Urinary bladder (tissue), 3 donors: ENCODE measurements at regions not wholly inside any gene's neighbourhood (a gene's known extent, or its start where the extent isn't known, plus 50 kb on each side); places are given as distances from the start of the nearest gene placed in this dataset.

Experiments used
- DNase-seq: peaks from one replicate; pipeline ENCODE4 v3.0.0-alpha.2; 2015; ENCODE audit errors: extremely low spot score
- H3K27ac ChIP-seq: one replicate; pipeline ENCODE4 v1.5.1; 2013; ENCODE audit warnings: low read depth, mild to moderate bottlenecking, moderate library complexity
- H3K36me3 ChIP-seq: one replicate; pipeline ENCODE4 v1.6.1; 2013; ENCODE audit warnings: mild to moderate bottlenecking, moderate library complexity; ENCODE audit not compliant: insufficient read depth
- H3K4me1 ChIP-seq: one replicate; pipeline ENCODE4 v1.6.1; 2013; ENCODE audit warnings: mild to moderate bottlenecking, moderate library complexity; ENCODE audit not compliant: insufficient read depth
- H3K4me3 ChIP-seq: one replicate; pipeline ENCODE4 v1.5.1; 2013; ENCODE audit warnings: low read depth, low read length
- WGBS: extraction: QIAGEN DNeasy Blood & Tissue Kit; methylation state at CpG from one replicate; pipeline ENCODE4 v1.1.7; 2013; 5-methylcytosine and 5-hydroxymethylcytosine counted together
- donor health status: healthy with polysubstance abuse.
- donor health status: healthy.

DNA sequence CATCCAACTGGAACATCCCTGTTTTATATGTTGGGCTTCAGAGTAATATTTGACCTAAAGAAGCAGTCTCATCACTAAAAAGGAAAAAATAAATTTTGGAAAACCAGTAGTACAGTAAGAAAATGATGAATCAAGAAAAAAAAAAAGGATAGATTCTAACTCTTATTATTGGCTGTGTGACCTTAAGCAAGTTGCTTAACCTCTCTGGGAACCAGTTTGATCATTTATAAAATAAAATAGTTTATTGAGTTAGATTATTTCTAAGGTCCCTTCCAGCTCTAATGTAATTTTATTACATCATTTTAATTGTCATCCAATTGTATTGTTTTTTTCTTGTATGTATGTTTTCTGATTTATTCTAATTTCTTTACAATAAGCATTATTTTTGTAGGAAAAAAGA, 127.0 kb downstream of the PRELID2 start:
- Histone ChIP-seq H3K27ac (no peak overlapping the region), H3K4me1 (no peaks in the 10 kb centered on the region), H3K36me3 (no peaks in the 10 kb centered on the region), H3K4me3 (no peak overlapping the region)
- DNase-seq: no peak

DNA sequence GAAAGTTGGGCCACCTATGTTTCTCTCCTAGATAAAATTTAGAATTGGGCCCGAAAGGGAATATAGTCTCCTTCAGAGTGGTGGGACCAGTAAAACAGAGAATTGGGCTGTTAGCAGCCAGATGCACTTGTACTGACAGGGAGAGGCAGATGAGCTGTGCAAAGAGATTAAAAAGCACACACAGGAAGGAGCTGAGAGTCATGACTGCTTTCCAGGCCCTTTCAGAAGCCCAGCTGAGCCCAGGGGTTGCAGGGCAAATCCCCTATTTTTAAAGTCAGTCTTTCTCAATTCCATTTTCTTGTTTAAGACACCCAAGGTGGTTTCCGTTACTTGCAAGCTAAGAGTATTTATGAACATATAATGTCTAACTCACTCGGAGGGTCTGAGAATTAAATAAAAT, 130.4 kb downstream of the PRELID2 start:
- no peak overlapping the region for H3K27ac ChIP-seq
- no peak for DNase-seq
- H3K36me3 ChIP-seq: no peaks in the 10 kb centered on the region
- H3K4me1 ChIP-seq: no peaks in the 10 kb centered on the region
- 95% methylated on average over 3 of the region's 3 CpGs for WGBS
- H3K4me3 ChIP-seq: no peak overlapping the region

DNA sequence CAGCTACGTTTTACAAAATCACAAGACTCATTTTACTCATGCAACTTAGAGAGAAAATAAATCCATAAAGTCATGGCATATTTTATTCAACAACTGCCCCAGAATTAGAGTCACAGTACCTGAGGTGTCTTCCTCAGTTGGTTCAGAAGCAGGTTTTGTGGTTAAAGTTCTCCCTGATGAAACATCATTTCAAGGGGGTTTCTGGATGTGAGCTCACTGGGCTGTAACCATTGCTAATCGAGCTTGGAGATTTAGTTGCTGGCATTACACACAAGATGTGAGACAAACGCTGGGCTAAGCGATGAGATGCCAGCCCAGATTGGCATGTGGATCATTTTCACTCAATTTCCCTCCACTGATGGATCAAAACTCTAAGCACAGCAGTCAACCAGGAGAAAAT, 131.3 kb downstream of the PRELID2 start:
- H3K4me3 ChIP-seq: no peak overlapping the region
- no peaks in the 10 kb centered on the region for H3K36me3 ChIP-seq
- no peak overlapping the region for H3K27ac ChIP-seq
- no peaks in the 10 kb centered on the region for H3K4me1 ChIP-seq
- DNase-seq: no peak
- WGBS: 89% methylated on average over 4 of the region's 4 CpGs

DNA sequence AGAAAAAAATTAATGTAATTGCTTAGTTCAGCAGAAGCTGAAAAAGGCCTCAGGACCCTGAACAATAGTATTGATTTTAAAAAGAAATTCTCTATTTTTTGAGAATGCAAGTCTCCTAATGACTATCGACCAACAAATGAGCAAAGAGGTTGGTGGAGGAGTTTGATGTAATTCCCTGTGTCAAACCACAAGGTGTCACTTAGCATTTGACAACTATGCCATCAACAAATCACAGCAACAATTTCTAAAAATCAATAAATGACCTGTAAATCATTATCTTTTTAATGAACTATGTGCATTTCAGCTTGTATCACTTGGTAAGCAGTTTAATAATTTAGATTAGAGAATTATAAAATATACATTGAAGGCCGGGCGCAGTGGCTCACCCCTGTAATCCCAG, 133.7 kb downstream of the PRELID2 start:
- no peak overlapping the region for H3K27ac ChIP-seq
- no peaks in the 10 kb centered on the region for H3K4me1 ChIP-seq
- no peaks in the 10 kb centered on the region for H3K36me3 ChIP-seq
- WGBS: 91% methylated on average over 3 of the region's 3 CpGs
- no peak for DNase-seq
- H3K4me3 ChIP-seq: no peak overlapping the region

DNA sequence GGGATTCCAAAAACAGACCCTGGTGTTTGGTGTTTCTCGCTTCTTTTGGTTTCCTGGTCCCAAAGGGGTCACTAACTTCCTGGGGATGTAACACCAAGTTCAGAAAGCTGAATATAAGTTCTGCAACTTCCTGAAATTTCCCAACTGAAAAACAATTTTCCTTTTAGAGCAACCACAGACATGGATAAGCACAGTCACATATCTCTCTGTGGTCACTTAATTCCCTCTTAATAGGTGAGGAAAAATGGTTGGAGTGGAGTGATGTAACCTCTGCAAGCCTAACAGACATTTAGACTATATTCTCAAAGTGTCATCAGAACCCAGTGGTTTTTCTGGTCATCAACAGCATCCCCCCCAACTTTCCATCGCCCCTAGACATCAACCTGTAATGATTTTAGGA, 135.3 kb downstream of the PRELID2 start:
- Histone ChIP-seq H3K36me3 (no peaks in the 10 kb centered on the region), H3K27ac (no peak overlapping the region), H3K4me3 (no peak overlapping the region), H3K4me1 (no peaks in the 10 kb centered on the region)
- WGBS: 86% methylated on average over 2 of the region's 2 CpGs
- DNase-seq: no peak

DNA sequence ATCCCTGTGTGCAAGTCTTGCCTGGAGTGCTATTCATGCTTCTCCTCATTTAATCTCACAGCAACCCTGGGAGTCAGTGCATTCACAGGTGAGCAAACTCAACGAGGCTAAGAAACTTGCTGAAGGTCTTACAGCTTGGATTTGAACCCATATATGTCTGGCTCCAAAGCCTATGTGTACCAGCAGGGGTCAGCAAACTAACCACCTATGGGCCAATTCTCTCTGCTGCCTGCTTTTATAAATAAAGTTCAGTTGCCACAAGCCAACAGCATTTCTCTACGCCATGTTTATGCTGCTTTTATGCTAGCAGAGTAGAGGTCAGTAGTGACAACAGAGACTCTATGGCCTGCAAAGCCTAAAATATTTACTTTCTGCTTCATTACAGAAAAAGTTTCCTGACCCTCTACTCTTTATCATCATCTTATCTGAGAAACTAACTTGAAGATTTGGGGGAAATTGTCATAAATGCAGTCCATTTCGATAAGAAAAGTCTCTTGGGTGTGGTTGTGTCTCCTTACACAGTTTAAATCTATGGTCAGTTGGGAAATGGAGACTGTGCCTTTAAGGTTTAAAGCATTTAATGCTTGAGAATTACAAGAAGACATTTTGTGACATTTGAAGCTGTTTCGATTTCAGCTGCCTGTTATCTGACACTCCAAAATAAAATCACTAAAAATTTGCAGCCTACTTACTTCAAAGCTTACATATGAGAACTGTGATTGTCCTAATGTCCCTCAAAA, 137.7 kb downstream of the PRELID2 start:
- H3K36me3 ChIP-seq: no peaks in the 10 kb centered on the region
- WGBS: 43% methylated on average over 4 of the region's 4 CpGs
- H3K4me3 ChIP-seq: no peak overlapping the region
- H3K4me1 ChIP-seq: no peaks in the 10 kb centered on the region
- no peak for DNase-seq
- no peak overlapping the region for H3K27ac ChIP-seq

DNA sequence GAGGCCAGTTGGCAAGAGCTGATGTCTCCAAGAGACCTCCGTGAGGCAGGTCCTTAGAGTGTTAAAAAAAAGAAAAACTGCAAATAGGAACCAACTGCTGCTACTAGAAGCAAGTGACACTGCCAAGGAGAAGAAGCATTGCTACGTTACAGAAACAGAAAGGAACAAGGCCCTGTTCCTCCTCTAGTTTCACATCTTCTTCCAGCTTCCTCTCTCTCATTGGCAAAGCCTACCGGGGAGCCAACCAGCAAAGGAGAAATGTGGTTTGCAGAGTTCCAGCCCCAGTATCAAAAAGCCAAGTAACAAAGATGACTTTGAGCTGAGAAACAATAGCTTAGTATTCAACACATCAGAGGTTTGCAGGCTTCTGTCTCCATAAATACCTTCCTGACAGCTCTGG, 145.9 kb downstream of the PRELID2 start:
- Histone ChIP-seq H3K4me3 (no peak overlapping the region), H3K36me3 (no peaks in the 10 kb centered on the region), H3K4me1 (no peaks in the 10 kb centered on the region), H3K27ac (no peak overlapping the region)
- no peak for DNase-seq
- 60% methylated on average over 3 of the region's 3 CpGs for WGBS

DNA sequence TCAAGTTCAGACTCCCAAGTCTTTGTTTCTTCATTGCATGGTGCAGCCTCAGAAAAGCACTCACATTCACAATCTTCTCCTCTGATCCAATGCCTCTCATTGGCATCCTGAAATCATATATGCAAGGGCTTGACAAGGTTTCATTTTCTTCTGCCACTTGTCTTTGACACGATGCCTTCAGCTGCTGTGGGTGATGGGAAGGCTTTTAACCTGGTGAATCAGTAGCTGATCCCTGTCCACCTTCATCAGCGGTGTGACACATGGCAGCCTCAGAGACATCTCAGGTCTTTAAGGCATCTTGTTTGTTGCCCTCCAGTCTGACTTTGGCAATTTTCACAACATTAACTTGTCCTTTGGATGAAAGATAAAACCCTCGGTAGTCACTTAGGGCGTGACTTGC, 147.2 kb downstream of the PRELID2 start:
- H3K36me3 ChIP-seq: no peaks in the 10 kb centered on the region
- no peaks in the 10 kb centered on the region for H3K4me1 ChIP-seq
- WGBS: 93% methylated on average over 4 of the region's 4 CpGs
- DNase-seq: no peak
- no peak overlapping the region for H3K4me3 ChIP-seq
- no peak overlapping the region for H3K27ac ChIP-seq

DNA sequence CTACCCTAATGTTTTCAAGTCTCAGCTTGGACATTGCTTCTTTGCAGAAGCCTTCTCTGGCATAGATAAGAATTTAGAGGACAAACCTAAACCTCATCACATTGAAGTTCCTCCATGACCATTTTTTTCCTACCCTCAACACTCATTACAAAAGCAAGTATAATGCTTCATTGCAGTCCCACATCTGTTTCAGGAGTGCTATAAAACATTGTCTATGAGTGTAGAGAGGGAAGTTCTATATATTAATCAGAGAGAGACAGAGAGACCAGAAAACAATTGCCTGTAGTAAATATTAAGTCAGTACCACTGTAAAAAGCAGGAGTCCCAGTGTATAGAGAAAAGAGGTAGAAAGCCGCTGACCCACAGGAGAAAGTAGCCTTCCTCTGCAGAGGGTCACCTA, 149.7 kb downstream of the PRELID2 start:
- DNase-seq: no peak
- no peak overlapping the region for H3K4me3 ChIP-seq
- H3K27ac ChIP-seq: no peak overlapping the region
- no peaks in the 10 kb centered on the region for H3K36me3 ChIP-seq
- 97% methylated on average over 1 of the region's 1 CpG for WGBS
- H3K4me1 ChIP-seq: no peaks in the 10 kb centered on the region

DNA sequence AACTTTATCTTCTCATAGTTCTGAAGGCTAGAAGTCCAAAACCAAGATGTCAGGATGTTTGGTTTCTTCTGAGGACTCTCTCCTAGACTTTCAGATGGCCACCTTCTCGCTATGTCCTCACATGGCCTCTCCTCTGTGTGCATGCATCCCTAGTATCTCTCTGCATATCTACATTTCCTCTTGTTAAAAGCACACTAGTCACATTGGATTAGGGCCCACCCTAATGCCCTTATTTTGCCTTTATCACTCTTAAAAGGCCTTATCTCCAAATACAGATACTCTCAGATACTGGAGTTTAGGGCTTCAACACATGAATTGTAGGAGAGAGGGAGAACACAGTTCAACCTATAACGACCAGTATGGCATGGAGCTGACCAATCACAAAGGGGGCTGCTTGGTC, 151.7 kb downstream of the PRELID2 start:
- no peak for DNase-seq
- WGBS: 82% methylated on average over 2 of the region's 2 CpGs
- Histone ChIP-seq H3K27ac (no peak overlapping the region), H3K4me3 (no peak overlapping the region), H3K36me3 (no peaks in the 10 kb centered on the region), H3K4me1 (no peaks in the 10 kb centered on the region)

DNA sequence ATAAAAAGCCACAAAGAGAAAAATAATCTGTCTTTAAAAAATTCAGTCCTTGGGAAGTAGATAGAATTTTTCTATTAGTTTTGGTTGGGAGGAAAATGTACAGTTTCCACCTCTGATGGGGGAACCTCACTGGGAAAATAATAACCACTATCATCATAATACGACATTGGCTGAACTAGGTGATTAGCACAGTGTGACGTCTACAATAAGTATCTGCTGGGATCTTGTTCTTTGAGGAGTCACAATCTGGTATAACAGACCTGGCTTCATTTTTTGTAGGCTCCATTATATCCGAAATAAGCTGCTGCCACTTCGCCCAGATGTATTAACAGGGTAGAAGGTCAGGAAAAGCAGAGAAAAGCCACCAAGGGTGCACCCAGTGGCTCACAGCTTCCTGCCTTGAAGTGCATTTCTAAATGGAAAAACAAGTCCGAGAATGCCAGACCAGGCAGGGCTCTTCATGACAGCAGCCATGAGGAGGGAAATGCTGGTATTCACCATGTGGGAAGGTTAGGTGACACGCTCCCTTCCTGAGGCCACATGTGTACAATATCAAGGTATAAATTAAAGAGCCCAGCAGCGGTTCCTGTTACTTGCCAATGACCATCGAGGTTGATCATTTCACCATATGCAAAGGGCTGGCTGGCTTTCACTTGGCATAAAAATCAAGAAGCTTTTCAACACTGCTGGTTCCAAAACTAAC, 152.8 kb downstream of the PRELID2 start:
- WGBS: 85% methylated on average over 8 of the region's 8 CpGs
- no peak overlapping the region for H3K27ac ChIP-seq
- H3K4me3 ChIP-seq: no peak overlapping the region
- no peaks in the 10 kb centered on the region for H3K36me3 ChIP-seq
- DNase-seq: no peak
- H3K4me1 ChIP-seq: no peaks in the 10 kb centered on the region

DNA sequence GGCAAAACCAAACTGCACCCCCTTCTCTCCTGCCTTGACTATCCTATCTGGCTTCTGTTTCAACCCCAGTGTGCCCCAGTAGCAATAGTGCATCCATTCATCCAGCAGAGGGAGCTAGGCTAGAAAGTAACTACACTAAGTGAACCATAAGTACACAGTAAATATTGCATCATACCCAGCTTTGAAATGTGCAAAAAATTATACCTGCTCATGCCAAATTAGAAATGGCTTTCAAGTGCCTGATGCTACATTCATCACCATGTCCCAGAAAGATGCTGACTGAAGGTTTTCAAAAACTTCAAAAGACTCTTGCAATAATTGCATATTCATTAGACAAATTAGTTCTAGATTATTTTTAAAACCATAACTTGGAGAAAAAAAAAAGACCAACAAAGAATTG, 153.5 kb downstream of the PRELID2 start:
- no peaks in the 10 kb centered on the region for H3K4me1 ChIP-seq
- no peaks in the 10 kb centered on the region for H3K36me3 ChIP-seq
- DNase-seq: no peak
- no peak overlapping the region for H3K27ac ChIP-seq
- no peak overlapping the region for H3K4me3 ChIP-seq

DNA sequence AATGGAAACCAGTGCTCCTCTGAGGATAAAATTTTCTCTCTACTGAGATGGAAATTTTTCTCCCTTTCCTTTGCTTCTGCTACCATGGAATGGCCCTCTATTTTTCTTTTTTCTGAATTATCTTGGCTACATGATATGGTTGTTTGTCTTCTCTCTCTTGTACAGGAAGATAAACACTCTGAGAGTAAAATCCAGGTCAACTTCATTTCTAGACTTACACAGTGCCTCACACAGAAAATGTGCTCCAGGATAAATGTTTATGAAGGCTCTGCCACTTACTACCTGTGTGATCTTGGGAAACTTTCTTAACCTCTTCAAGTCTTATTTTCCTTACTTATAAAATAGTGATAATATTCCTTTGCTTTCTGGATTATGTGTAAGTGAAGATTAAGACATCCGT, 153.9 kb downstream of the PRELID2 start:
- no peaks in the 10 kb centered on the region for H3K4me1 ChIP-seq
- H3K27ac ChIP-seq: no peak overlapping the region
- no peaks in the 10 kb centered on the region for H3K36me3 ChIP-seq
- DNase-seq: no peak
- no peak overlapping the region for H3K4me3 ChIP-seq
- WGBS: 70% methylated on average over 1 of the region's 1 CpG

DNA sequence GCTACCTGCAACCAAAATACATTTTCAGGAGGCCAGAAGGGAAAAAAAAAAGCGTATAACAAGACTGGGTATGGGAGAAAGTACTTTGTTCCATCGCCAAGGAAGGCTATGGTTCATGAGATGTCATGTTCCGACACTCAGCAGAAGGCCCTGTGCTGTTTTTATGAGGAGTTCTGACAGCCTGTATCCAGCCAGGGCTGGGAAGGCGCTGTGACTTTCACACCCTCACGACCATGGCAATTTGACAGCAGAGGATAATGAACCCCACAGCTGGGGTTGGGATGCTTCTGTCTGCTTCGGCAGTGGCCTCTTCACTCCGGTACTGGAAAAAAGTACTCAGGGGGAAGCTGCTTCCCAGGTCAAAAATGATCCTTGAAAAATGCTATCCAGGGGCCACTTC, 154.4 kb downstream of the PRELID2 start:
- no peaks in the 10 kb centered on the region for H3K36me3 ChIP-seq
- 31% methylated on average over 7 of the region's 7 CpGs for WGBS
- H3K4me3 ChIP-seq: no peak overlapping the region
- H3K4me1 ChIP-seq: no peaks in the 10 kb centered on the region
- DNase-seq: no peak
- H3K27ac ChIP-seq: no peak overlapping the region
